OCI-LY7 (cell line): ENCODE measurements at regions not wholly inside any gene's neighbourhood (a gene's known extent, or its start where the extent isn't known, plus 50 kb on each side); places are given as distances from the start of the nearest gene placed in this dataset.

Experiments
- EZH2phosphoT487 ChIP-seq: fragments of 200-600 bp; sonication (generic); IDR thresholded peaks from 2 replicates; pipeline ENCODE4 v1.6.1; 2018; ENCODE audit warnings: low read depth, borderline replicate concordance, mild to moderate bottlenecking, mixed run types, antibody characterized with exemption, low read length, moderate library complexity, mixed read lengths
- TF ChIP-seq, protein P1 (sequence below): fragments of 200-600 bp; sonication (generic); conservative IDR thresholded peaks from 2 replicates; pipeline ENCODE4 v1.5.1; 2014; ENCODE audit warnings: mild to moderate bottlenecking, antibody characterized with exemption, low read length, moderate library complexity, mixed read lengths

DNA sequence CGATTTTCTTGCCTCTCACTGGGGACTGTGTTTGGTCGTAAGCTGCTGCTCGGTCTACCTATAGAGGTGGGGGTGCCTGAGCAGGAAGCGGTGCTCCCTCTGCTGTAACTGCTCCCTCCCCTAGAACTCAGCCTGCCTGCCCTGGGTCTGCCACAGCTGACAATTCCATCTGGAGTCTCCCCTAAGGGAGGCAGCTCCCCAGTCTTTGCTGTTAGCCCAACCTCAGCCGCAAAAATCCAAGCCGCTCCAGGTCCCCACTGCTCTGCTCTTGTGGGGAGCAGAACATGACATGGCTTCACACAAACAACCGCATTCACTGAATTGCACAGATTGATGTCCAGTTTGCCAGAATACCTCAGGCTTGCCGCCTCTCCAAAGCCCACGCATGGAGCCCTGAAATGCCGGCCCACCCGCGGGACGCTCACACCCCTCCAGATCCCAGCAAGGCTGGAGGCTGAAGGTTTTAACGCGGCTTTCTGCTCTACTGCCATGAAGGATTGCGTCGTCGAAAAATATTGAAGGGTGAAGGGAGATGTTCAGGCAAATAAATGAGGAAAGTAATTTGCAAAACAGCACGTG lies 221.5 kb upstream of the FOXF1 start:
- TF ChIP-seq, protein P1, sequence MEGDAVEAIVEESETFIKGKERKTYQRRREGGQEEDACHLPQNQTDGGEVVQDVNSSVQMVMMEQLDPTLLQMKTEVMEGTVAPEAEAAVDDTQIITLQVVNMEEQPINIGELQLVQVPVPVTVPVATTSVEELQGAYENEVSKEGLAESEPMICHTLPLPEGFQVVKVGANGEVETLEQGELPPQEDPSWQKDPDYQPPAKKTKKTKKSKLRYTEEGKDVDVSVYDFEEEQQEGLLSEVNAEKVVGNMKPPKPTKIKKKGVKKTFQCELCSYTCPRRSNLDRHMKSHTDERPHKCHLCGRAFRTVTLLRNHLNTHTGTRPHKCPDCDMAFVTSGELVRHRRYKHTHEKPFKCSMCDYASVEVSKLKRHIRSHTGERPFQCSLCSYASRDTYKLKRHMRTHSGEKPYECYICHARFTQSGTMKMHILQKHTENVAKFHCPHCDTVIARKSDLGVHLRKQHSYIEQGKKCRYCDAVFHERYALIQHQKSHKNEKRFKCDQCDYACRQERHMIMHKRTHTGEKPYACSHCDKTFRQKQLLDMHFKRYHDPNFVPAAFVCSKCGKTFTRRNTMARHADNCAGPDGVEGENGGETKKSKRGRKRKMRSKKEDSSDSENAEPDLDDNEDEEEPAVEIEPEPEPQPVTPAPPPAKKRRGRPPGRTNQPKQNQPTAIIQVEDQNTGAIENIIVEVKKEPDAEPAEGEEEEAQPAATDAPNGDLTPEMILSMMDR: no peak
- no peak for TF ChIP-seq EZH2phosphoT487
